Central memory CD8-positive, alpha-beta T cell (primary cell): ENCODE measurements at regions not wholly inside any gene's neighbourhood (a gene's known extent, or its start where the extent isn't known, plus 50 kb on each side); places are given as distances from the start of the nearest gene placed in this dataset.

Experiments
- ATAC-seq: fragments of 150-1000 bp; cut with Tn5 transposase; replicated peaks from 2 replicates; pipeline ENCODE4 v1.10.0; 2022; ENCODE audit warnings: mild to moderate bottlenecking, moderate FRiP score, moderate number of reproducible peaks; ENCODE audit not compliant: poor library complexity, severe bottlenecking; ENCODE audit errors: extremely low read depth
- DNase-seq, 2 donors: peaks; one replicate each; pipeline ENCODE4 v3.0.0; 2021; ENCODE audit warnings: low spot score in 2 of 2
- H3K27ac Mint-ChIP-seq: one replicate; pipeline ENCODE4 v1.8.0; 2022; ENCODE audit warnings: low read depth, mild to moderate bottlenecking, moderate library complexity, mixed read lengths
- H3K27me3 Mint-ChIP-seq: one replicate; pipeline ENCODE4 v1.8.0; 2022; ENCODE audit warnings: mixed read lengths
- H3K36me3 Mint-ChIP-seq: one replicate; pipeline ENCODE4 v1.8.0; 2022; ENCODE audit warnings: mild to moderate bottlenecking, moderate library complexity, mixed read lengths; ENCODE audit not compliant: insufficient read depth
- H3K4me1 Mint-ChIP-seq: one replicate; pipeline ENCODE4 v1.8.0; 2022; ENCODE audit warnings: mixed read lengths
- H3K4me3 Mint-ChIP-seq: one replicate; pipeline ENCODE4 v1.8.0; 2022; ENCODE audit warnings: mild to moderate bottlenecking, moderate library complexity, mixed read lengths
- H3K9me3 Mint-ChIP-seq: one replicate; pipeline ENCODE4 v1.8.0; 2022; ENCODE audit warnings: mixed read lengths

GRCh38 chr6:1077478-1078416 is 234.2 kb upstream of the FOXQ1 start:
- H3K4me3 Mint-ChIP-seq = no peak overlapping the region
- no peaks in the 10 kb centered on the region for H3K4me1 Mint-ChIP-seq
- no peaks in the 10 kb centered on the region for H3K9me3 Mint-ChIP-seq
- peaks cover 27% of the 10 kb centered on the region for H3K27me3 Mint-ChIP-seq
- H3K27ac Mint-ChIP-seq = no peak overlapping the region
- DNase-seq (no peak), ATAC-seq (no peak)
- no peaks in the 10 kb centered on the region for H3K36me3 Mint-ChIP-seq

- no peaks in the 10 kb centered on the region for H3K36me3 Mint-ChIP-seq
- DNase-seq (no peak), ATAC-seq (no peak)
- no peak overlapping the region for H3K4me3 Mint-ChIP-seq
- peaks cover 27% of the 10 kb centered on the region for H3K27me3 Mint-ChIP-seq
- H3K9me3 Mint-ChIP-seq = no peaks in the 10 kb centered on the region
- no peak overlapping the region for H3K27ac Mint-ChIP-seq
- no peaks in the 10 kb centered on the region for H3K4me1 Mint-ChIP-seq
These were observed 235.1 kb upstream of the FOXQ1 start for GRCh38 chr6:1076531-1077459.

- H3K27ac Mint-ChIP-seq = no peak overlapping the region
- no peak for ATAC-seq
These were observed 236.0 kb upstream of the FOXQ1 start for GRCh38 chr6:1075880-1076279.

GRCh38 chr6:1075444-1075843 is 236.5 kb upstream of the FOXQ1 start:
- Mint-ChIP-seq H3K4me1 (no peaks in the 10 kb centered on the region), H3K4me3 (no peak overlapping the region), H3K27me3 (peaks cover 27% of the 10 kb centered on the region), H3K36me3 (no peaks in the 10 kb centered on the region), H3K27ac (no peak overlapping the region), H3K9me3 (no peaks in the 10 kb centered on the region)
- ATAC-seq (no peak), DNase-seq (no peak)

More at GRCh38 chr6:1075880-1076279, 236.0 kb upstream of the FOXQ1 start:
- H3K4me3 Mint-ChIP-seq = no peak overlapping the region
- no peaks in the 10 kb centered on the region for H3K36me3 Mint-ChIP-seq
- DNase-seq = no peak
- no peaks in the 10 kb centered on the region for H3K9me3 Mint-ChIP-seq
- no peaks in the 10 kb centered on the region for H3K4me1 Mint-ChIP-seq
- peaks cover 27% of the 10 kb centered on the region for H3K27me3 Mint-ChIP-seq

GRCh38 chr6:1070085-1070521 is 241.8 kb upstream of the FOXQ1 start:
- H3K36me3 Mint-ChIP-seq = no peaks in the 10 kb centered on the region
- H3K4me1 Mint-ChIP-seq = no peaks in the 10 kb centered on the region
- H3K27me3 Mint-ChIP-seq = peaks cover 3% of the 10 kb centered on the region
- no peaks in the 10 kb centered on the region for H3K9me3 Mint-ChIP-seq
- no peak overlapping the region for H3K4me3 Mint-ChIP-seq
- H3K27ac Mint-ChIP-seq = no peak overlapping the region
- DNase-seq (no peak), ATAC-seq (no peak)

- H3K27me3 Mint-ChIP-seq = peaks cover 8% of the 10 kb centered on the region
- H3K27ac Mint-ChIP-seq = no peak overlapping the region
- ATAC-seq = no peak
These were observed 243.0 kb upstream of the FOXQ1 start for GRCh38 chr6:1068905-1069304.

GRCh38 chr6:1068068-1068467 is 243.8 kb upstream of the FOXQ1 start:
- H3K4me3 Mint-ChIP-seq = no peak overlapping the region
- ATAC-seq (no peak), DNase-seq (no peak)
- H3K9me3 Mint-ChIP-seq = no peaks in the 10 kb centered on the region
- no peak overlapping the region for H3K27ac Mint-ChIP-seq
- no peaks in the 10 kb centered on the region for H3K4me1 Mint-ChIP-seq
- H3K27me3 Mint-ChIP-seq = peaks cover 8% of the 10 kb centered on the region
- H3K36me3 Mint-ChIP-seq = no peaks in the 10 kb centered on the region

More at GRCh38 chr6:1068905-1069304, 243.0 kb upstream of the FOXQ1 start:
- H3K4me3 Mint-ChIP-seq = no peak overlapping the region
- no peaks in the 10 kb centered on the region for H3K9me3 Mint-ChIP-seq
- H3K36me3 Mint-ChIP-seq = no peaks in the 10 kb centered on the region
- H3K4me1 Mint-ChIP-seq = no peaks in the 10 kb centered on the region
- no peak for DNase-seq

- Mint-ChIP-seq H3K36me3 (no peaks in the 10 kb centered on the region), H3K9me3 (no peaks in the 10 kb centered on the region), H3K4me1 (no peaks in the 10 kb centered on the region), H3K27me3 (peaks cover 13% of the 10 kb centered on the region), H3K27ac (no peak overlapping the region), H3K4me3 (no peak overlapping the region)
- ATAC-seq (no peak), DNase-seq (no peak)
These were observed 244.6 kb upstream of the FOXQ1 start for GRCh38 chr6:1067346-1067745.

- Mint-ChIP-seq H3K36me3 (no peaks in the 10 kb centered on the region), H3K4me3 (no peak overlapping the region), H3K9me3 (no peaks in the 10 kb centered on the region), H3K27ac (no peak overlapping the region), H3K27me3 (peaks cover 21% of the 10 kb centered on the region), H3K4me1 (no peaks in the 10 kb centered on the region)
- no peak for ATAC-seq
- DNase-seq = no peak
These were observed 245.3 kb upstream of the FOXQ1 start for GRCh38 chr6:1066449-1067090.

- H3K27me3 Mint-ChIP-seq = peaks cover 27% of the 10 kb centered on the region
- no peaks in the 10 kb centered on the region for H3K4me1 Mint-ChIP-seq
- no peak for DNase-seq
- no peak overlapping the region for H3K4me3 Mint-ChIP-seq
- H3K9me3 Mint-ChIP-seq = no peaks in the 10 kb centered on the region
- no peak for ATAC-seq
- no peaks in the 10 kb centered on the region for H3K36me3 Mint-ChIP-seq
- H3K27ac Mint-ChIP-seq = no peak overlapping the region
These were observed 245.9 kb upstream of the FOXQ1 start for GRCh38 chr6:1065986-1066385.

GRCh38 chr6:1063671-1064355 is 248.1 kb upstream of the FOXQ1 start:
- Mint-ChIP-seq H3K36me3 (no peaks in the 10 kb centered on the region), H3K27me3 (peaks cover 29% of the 10 kb centered on the region), H3K4me3 (no peak overlapping the region), H3K9me3 (no peaks in the 10 kb centered on the region), H3K4me1 (no peaks in the 10 kb centered on the region), H3K27ac (no peak overlapping the region)
- DNase-seq = no peak
- no peak for ATAC-seq
